ENCODE measurements at regions not wholly inside any gene's neighbourhood (a gene's known extent, or its start where the extent isn't known, plus 50 kb on each side); places are given as distances from the start of the nearest gene placed in this dataset.

DNA sequence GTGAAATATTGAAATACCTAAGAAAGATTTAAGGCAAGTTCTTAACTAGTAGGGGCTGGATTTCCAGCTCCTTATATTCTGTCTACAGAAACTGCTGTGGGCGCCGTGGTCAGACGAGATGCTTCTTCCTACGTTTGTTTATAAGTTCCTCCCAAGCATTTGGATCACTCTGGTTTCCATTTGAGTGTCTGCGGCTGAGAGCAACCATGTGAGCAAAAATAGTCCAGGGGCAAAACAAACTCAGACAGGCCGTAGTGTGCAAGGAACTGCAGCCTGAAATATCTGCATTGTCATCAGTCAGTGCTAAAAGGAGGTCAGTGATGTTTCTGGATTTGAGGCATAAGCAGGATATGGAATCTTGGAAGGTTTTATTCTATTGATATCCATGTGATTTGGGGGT, 485.9 kb upstream of the JAG1 start:
- H3K4me1 ChIP-seq (ENCODE audit: low read length): 0 out of 2 replicates have a peak, but pooled peaks cover 4% of the 10 kb centered on the region
- H3K4me2 ChIP-seq (ENCODE audit: low read length): no peak overlapping the region
- no peaks in the 10 kb centered on the region for H4K20me1 ChIP-seq (ENCODE audit: insufficient read depth, low read length)
- no peak overlapping the region for H3K27ac ChIP-seq (ENCODE audit: low read length)
- H3K36me3 ChIP-seq (replicated peaks; ENCODE audit: low read depth, low read length): no peaks in the 10 kb centered on the region
- no peak overlapping the region for H3K4me3 ChIP-seq (ENCODE audit: low read length)
- no peak overlapping the region for H2AFZ ChIP-seq (ENCODE audit: low read depth, low read length)
- H3K9me3 ChIP-seq (ENCODE audit: insufficient read depth, low read length): no peaks in the 10 kb centered on the region
- H3K9ac ChIP-seq (ENCODE audit: low read length): no peak overlapping the region
- no peaks in the 10 kb centered on the region for H3K79me2 ChIP-seq (ENCODE audit: low read length)
- peaks cover 21% of the 10 kb centered on the region for H3K27me3 ChIP-seq (ENCODE audit: low read depth, low read length)
- TF ChIP-seq CTCF (IDR thresholded peaks at IDR 0.05; ENCODE audit: low read depth, low read length) (no peak), EZH2phosphoT487 (IDR thresholded peaks at IDR 0.05; ENCODE audit: low read depth) (no peak)

GRCh38 chr20:11162026-11162775, 488.4 kb upstream of the JAG1 start:
- Histone ChIP-seq H3K79me2 (ENCODE audit: low read length) (no peaks in the 10 kb centered on the region), H3K27ac (ENCODE audit: low read length) (no peak overlapping the region), H3K9me3 (ENCODE audit: insufficient read depth, low read length) (no peaks in the 10 kb centered on the region), H2AFZ (ENCODE audit: low read depth, low read length) (no peak overlapping the region), H3K4me2 (ENCODE audit: low read length) (no peak overlapping the region), H3K4me3 (ENCODE audit: low read length) (no peak overlapping the region), H4K20me1 (ENCODE audit: insufficient read depth, low read length) (no peaks in the 10 kb centered on the region), H3K36me3 (replicated peaks; ENCODE audit: low read depth, low read length) (no peaks in the 10 kb centered on the region), H3K4me1 (ENCODE audit: low read length) (0 out of 2 replicates have a peak, but pooled peaks cover 4% of the 10 kb centered on the region), H3K9ac (ENCODE audit: low read length) (no peak overlapping the region), H3K27me3 (ENCODE audit: low read depth, low read length) (peaks cover 25% of the 10 kb centered on the region)
- TF ChIP-seq EZH2phosphoT487 (IDR thresholded peaks at IDR 0.05; ENCODE audit: low read depth) (no peak), CTCF (IDR thresholded peaks at IDR 0.05; ENCODE audit: low read depth, low read length) (no peak)

DNA sequence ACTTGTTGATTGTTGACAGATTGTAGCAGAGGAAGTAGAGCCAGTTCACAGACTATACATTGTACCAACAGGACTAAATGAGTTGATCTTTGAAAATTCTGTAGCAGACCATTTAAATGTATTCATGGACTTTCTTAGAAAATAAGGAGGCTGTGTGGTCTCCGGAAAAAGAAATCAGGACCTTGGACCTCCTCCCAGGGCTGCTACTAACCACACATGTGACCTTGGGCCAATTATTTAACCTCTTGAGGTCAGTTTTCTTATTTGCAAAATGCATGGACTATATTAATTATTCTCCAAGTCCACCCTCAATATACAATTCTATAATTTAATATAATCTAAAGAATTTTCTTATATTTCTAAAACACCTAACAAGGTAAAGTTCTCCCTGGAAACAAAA, 492.0 kb upstream of the JAG1 start:
- Histone ChIP-seq H3K4me2 (ENCODE audit: low read length) (no peak overlapping the region), H3K27ac (ENCODE audit: low read length) (no peak overlapping the region), H3K9ac (ENCODE audit: low read length) (no peak overlapping the region), H3K36me3 (replicated peaks; ENCODE audit: low read depth, low read length) (no peaks in the 10 kb centered on the region), H2AFZ (ENCODE audit: low read depth, low read length) (no peak overlapping the region), H3K4me1 (ENCODE audit: low read length) (no peaks in the 10 kb centered on the region), H3K9me3 (ENCODE audit: insufficient read depth, low read length) (no peaks in the 10 kb centered on the region), H4K20me1 (ENCODE audit: insufficient read depth, low read length) (no peaks in the 10 kb centered on the region), H3K79me2 (ENCODE audit: low read length) (no peaks in the 10 kb centered on the region), H3K4me3 (ENCODE audit: low read length) (no peak overlapping the region), H3K27me3 (ENCODE audit: low read depth, low read length) (peaks cover 20% of the 10 kb centered on the region; the same call in 1 of the 2 replicates)
- TF ChIP-seq EZH2phosphoT487 (IDR thresholded peaks at IDR 0.05; ENCODE audit: low read depth) (no peak), CTCF (IDR thresholded peaks at IDR 0.05; ENCODE audit: low read depth, low read length) (no peak)

DNA sequence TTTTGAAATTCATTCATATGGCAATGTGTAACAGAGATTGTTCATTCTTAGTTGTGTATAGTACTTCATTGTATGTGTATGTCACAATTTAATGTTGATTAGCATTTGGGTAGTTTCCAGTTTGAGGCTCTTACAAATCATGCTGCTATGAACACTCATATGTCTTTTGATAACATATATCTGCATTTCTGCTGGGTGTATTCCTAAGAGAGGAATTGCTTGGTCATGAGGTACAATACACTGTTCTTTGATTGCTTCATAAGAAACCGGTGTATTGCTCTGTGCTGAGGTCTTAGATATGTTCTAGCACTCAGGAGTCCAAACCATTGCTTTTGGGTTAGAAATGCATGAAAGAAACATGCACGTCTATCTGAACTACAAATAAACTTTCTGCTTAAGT, 492.9 kb upstream of the JAG1 start:
- no peak overlapping the region for H2AFZ ChIP-seq (ENCODE audit: low read depth, low read length)
- no peaks in the 10 kb centered on the region for H3K36me3 ChIP-seq (replicated peaks; ENCODE audit: low read depth, low read length)
- peaks cover 20% of the 10 kb centered on the region; the same call in 1 of the 2 replicates for H3K27me3 ChIP-seq (ENCODE audit: low read depth, low read length)
- H3K79me2 ChIP-seq (ENCODE audit: low read length): no peaks in the 10 kb centered on the region
- H3K4me1 ChIP-seq (ENCODE audit: low read length): no peaks in the 10 kb centered on the region
- no peaks in the 10 kb centered on the region for H4K20me1 ChIP-seq (ENCODE audit: insufficient read depth, low read length)
- no peak overlapping the region for H3K9ac ChIP-seq (ENCODE audit: low read length)
- H3K27ac ChIP-seq (ENCODE audit: low read length): no peak overlapping the region
- no peak overlapping the region for H3K4me3 ChIP-seq (ENCODE audit: low read length)
- no peak overlapping the region for H3K4me2 ChIP-seq (ENCODE audit: low read length)
- TF ChIP-seq EZH2phosphoT487 (IDR thresholded peaks at IDR 0.05; ENCODE audit: low read depth) (no peak), CTCF (IDR thresholded peaks at IDR 0.05; ENCODE audit: low read depth, low read length) (no peak)
- no peaks in the 10 kb centered on the region for H3K9me3 ChIP-seq (ENCODE audit: insufficient read depth, low read length)

Measured in OCI-LY3 (cell line).